GM13976 (cell line): ENCODE measurements at regions not wholly inside any gene's neighbourhood (a gene's known extent, or its start where the extent isn't known, plus 50 kb on each side); places are given as distances from the start of the nearest gene placed in this dataset.

ENCODE experiments used
- DNase-seq: peaks from one replicate; pipeline ENCODE4 v3.0.0; 2012; ENCODE audit warnings: low spot score
- in situ Hi-C: fragments of 300-500 bp; cut with MboI; formaldehyde crosslinking; loops from one replicate; pipeline ENCODE4 v1.12.0; 2022; ENCODE audit warnings: low sequenced_read_pairs, mixed read lengths, inconsistent platforms; ENCODE audit not compliant: unreplicated experiment
- TF ChIP-seq, protein P1 (sequence below): IDR thresholded peaks from 2 replicates; pipeline ENCODE4 v1.5.1; 2012; ENCODE audit warnings: borderline replicate concordance, mild to moderate bottlenecking; ENCODE audit not compliant: insufficient read depth; ENCODE audit errors: extremely low read depth, missing control alignments, control extremely low read depth

DNA sequence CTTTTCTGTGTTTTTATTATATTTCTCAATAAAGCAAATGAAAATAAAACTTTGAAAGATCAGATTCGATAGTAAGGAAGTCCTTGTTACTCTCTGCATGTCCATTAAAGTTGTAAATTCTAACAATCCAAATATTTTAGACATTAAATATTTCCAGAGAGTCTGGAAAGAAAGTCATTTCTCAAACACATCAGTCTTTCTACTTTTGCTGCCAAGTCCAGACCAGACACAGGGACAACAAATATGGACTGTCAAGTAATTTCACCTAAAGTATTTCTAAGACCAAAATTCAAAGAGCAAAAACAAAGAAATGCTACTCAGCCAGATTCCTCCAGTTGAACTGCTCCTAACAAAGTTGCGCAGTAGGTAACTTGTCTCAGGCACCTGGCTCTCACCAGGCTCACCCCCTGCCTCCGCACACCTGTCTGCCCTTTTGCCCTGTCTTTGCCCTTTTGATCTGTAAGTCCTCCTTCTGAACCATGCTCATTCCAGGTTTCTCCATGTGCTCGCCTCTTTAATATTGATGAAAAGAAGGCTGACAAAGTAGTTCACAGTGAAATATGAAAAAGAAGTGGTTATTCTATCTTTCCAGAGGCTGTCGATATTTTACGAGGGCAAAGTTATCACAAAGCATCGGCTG, 300.5 kb downstream of the C7orf25 start:
- in situ Hi-C loops = no loop called here
- TF ChIP-seq, protein P1, sequence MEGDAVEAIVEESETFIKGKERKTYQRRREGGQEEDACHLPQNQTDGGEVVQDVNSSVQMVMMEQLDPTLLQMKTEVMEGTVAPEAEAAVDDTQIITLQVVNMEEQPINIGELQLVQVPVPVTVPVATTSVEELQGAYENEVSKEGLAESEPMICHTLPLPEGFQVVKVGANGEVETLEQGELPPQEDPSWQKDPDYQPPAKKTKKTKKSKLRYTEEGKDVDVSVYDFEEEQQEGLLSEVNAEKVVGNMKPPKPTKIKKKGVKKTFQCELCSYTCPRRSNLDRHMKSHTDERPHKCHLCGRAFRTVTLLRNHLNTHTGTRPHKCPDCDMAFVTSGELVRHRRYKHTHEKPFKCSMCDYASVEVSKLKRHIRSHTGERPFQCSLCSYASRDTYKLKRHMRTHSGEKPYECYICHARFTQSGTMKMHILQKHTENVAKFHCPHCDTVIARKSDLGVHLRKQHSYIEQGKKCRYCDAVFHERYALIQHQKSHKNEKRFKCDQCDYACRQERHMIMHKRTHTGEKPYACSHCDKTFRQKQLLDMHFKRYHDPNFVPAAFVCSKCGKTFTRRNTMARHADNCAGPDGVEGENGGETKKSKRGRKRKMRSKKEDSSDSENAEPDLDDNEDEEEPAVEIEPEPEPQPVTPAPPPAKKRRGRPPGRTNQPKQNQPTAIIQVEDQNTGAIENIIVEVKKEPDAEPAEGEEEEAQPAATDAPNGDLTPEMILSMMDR = no peak
- no peak for DNase-seq

DNA sequence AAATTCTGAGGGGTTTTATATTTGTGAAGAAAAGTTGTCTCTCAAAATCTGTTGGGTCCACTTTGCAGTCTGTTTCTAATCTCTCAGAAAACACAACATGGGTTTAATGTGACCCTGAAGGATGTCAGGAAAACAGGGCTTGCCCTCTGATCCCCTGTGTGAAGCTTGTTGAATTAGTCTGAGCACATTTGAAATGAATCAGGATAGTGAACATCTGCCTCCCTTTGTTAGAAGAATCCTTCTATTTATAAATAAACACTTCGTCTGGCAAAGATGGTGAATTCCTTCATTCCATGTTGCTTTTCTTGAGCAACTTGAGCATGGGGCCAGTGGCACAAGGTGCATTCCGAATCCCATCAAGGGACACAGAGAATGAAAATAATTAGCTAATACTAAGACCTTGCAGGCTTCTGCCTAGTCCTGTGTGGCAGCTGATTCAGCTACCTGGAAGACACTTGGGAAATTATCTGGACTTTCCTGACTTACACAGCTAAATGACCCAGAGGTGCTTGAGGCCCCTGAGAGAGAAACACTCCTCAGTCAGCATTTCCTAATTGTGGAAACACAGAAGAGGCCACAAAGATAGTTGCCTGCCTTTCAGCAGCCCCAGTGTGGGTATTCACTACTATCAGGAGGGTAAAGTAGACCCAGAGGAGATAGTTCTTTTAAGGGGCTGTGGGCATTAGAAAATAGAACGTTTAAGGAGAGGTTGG, 305.5 kb downstream of the C7orf25 start:
- TF ChIP-seq, protein P1 = no peak
- in situ Hi-C loops = no loop called here
- DNase-seq = no peak

DNA sequence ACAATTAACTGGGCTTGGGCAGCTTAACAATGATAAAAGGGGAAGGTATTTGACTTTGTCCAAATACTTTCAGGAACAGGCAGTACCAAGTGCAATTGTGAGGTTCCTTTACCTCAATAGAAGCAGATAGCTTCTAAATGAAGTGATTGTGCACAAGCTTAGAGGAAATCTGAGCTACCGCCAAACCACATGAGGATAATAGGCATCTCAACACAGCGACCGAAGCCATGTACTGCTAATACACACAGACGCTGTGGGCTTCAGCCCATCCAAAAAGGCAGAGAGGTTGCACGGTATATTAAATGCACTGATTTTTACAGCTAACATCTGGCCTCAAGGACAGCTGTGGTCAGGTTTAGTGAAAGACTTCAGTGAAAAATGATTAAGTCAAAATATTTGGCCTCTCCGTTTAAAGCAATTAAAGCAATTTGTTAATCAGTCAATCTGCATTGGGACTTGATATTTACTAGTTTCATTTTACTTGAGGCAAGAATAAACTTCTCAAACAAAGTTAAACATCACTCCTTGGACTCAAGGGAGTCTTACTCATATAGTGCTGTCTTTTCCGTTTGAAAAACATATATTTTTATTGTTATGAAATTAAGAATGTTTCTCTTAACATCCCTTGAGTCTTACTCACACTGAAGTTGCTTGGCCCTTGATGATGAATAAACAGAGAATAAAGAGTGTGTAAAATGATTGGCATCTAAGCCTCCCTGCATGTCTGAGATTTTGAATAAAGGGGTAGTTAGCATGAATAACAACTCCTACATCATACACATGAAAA, 306.3 kb downstream of the C7orf25 start:
- in situ Hi-C loops = no loop called here
- TF ChIP-seq, protein P1 = no peak

DNA sequence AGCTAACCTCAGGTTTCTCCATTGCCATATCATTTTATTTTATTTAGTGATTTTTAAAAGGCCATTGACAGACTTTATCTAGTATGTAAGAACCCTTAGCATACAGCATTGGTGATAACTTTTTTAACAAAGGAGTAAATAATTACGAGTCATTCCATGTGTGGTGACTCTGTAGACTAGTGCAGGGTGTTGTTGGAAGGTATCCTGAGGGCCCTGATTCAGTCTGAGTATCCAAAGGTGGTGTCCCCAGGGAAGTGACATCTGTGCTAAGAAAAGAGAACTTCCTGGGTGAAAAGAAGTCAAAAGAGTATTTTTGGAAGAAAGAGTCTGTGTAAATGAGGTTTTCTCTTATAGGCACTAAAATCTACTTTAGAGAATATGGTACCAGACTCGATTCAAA, 308.4 kb downstream of the C7orf25 start:
- in situ Hi-C loops = no loop called here
- TF ChIP-seq, protein P1 = no peak
- DNase-seq = no peak

More for the DNA sequence above, 306.3 kb downstream of the C7orf25 start:
- no peak for DNase-seq

DNA sequence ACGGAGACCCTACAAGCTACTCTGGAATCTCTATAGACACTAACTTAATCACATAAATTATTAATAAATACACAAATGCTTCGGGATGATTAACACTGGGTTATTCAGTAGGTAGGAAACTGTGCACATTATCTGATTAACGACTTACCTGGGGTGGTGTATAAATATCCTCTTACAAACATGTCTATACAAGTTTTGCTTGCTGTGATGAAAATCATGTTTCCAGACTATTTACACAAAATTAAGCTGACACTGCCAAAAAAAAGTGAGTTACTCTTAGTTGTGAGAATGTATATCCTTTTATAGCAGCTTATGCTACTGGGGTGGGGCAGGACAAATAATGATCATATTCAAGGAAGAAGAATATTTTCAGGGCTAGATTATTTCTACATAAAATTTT, 314.6 kb downstream of the C7orf25 start:
- TF ChIP-seq, protein P1 = no peak
- DNase-seq = no peak
- in situ Hi-C loops = no loop called here

DNA sequence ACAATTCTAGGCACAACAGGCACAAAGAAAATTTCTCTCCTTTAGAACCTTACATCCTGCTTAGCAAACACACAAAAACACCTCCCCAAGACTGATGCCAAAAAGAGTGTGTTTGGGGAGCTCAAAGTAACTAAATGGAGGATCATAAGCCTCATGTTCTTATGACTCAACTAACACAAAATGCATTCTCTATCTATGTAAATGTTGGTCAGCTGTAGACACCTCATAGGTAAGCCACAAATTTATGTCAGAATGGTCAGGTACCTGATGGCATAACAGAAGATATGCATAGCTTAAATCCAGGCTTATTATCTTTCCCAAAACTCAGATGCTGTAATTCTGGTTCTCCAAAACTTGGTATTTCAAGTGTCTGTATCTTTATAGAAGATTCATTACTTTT, 315.1 kb downstream of the C7orf25 start:
- TF ChIP-seq, protein P1 = no peak
- in situ Hi-C loops = no loop called here

More for the DNA sequence above, 315.1 kb downstream of the C7orf25 start:
- no peak for DNase-seq
